Stomach (tissue), 4 donors: ENCODE measurements at regions not wholly inside any gene's neighbourhood (a gene's known extent, or its start where the extent isn't known, plus 50 kb on each side); places are given as distances from the start of the nearest gene placed in this dataset.

ENCODE experiments used
- CTCF ChIP-seq, 7 experiments: fragments of 450-650 bp in 4 of 7; fragments of 200-600 bp in 3 of 7; sonication (generic) in 3 of 7; IDR thresholded peaks; one replicate each; pipeline ENCODE4 v1.5.1; 2016 to 2019; ENCODE audit warnings: antibody characterized with exemption in 7 of 7, control low read depth in 2 of 7, mild to moderate bottlenecking in 1 of 7
- EP300 ChIP-seq: sonication (generic); formaldehyde crosslinking; IDR thresholded peaks from one replicate; pipeline ENCODE4 v1.6.1; 2017; ENCODE audit warnings: antibody characterized with exemption
- POLR2A ChIP-seq, 4 donors: fragments of 450-650 bp; IDR thresholded peaks; one replicate each; pipeline ENCODE4 v1.6.1; 2016; ENCODE audit warnings: antibody characterized with exemption in 4 of 4, control low read depth in 2 of 4, mild to moderate bottlenecking in 1 of 4, moderate library complexity in 1 of 4

DNA sequence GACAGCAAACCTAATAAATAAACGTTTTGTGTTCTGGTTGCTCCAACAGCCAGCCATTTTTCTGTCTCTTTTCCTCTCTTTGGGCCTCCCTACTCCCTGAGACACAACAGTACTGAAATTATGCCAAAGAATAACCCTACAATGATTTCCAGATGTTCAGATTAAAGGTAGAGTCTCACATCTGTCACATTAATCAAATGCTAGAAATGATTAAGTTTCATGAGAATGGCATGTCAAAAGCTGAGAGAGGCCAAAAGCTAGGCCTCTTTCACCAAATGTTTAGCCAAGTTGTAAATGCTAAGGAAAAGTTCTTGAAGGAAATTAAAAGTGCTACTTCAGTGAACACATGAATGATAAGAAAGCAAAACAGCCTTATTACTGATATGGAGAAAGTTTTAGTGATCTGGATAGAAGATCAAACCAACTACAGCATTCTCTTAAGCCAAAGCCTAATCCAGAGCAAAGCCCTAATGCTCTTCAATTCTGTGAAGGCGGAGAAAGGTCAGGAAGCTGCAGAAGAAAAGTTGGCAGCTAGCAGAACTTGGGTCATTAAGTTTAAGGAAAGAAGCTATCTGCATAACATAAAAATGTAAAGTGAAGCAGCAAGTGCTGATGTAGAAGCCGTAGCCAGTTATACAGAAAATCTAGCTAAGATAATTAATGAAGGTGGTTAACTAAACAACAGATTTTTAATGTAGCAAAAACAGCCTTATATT is 182.1 kb upstream of the NUDT6 start:
- TF ChIP-seq EP300 (no peak), POLR2A (IDR thresholded peaks at IDR 0.05) (no peak), CTCF (IDR thresholded peaks at IDR 0.05) (no peak)
